GM21526 (cell line): ENCODE measurements at regions not wholly inside any gene's neighbourhood (a gene's known extent, or its start where the extent isn't known, plus 50 kb on each side); places are given as distances from the start of the nearest gene placed in this dataset.
"Not testable (repeated sequence)": the region's sequence is repeated elsewhere in the genome, so short reads cannot be mapped to it uniquely, and the experiment has no call there.

Experiments
- ATAC-seq: cut with Tn5 transposase; IDR thresholded peaks from one replicate; pipeline ENCODE4 v1.9.1; 2021; ENCODE audit warnings: moderate library complexity; ENCODE audit not compliant: unreplicated experiment, low FRiP score

DNA sequence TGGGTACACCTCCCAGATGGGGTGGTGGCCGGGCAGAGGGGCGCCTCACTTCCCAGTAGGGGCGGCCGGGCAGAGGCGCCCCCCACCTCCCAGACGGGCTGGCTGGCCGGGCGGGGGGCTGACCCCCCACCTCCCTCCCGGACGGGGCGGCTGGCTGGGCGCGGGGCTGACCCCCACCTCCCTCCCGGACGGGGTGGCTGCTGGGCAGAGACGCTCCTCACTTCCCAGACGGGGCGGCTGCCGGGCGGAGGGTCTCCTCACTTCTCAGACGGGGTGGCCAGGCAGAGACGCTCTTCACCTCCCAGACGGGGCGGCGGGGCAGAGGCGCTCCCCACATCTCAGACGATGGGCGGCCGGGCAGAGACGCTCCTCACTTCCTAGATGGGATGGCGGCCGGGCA lies 240.6 kb downstream of the IL20RB start:
- ATAC-seq = not testable (repeated sequence)

DNA sequence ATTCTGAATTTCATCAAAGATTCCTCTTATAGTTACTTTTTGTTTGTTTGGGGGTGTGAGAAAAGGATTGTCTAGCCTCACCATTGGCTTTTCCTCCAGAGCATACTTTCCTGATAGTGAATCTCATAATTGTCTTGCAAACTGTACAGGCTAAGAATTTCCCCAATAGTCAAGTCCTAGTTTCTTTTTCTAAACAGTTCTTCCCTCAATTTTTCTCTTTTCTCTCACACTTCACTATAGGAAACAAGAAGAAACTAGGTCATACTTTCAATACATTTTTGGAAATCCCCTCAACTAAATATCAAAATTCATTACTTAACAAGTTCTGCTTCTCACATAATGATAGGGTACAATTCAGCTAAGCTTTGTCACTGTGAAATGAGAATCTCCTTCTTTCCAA lies 241.9 kb downstream of the IL20RB start:
- ATAC-seq = no peak

- no peak for ATAC-seq
Measured at GRCh38 chr3:137201066-137201465, 243.3 kb downstream of the IL20RB start.

- ATAC-seq = no peak
Measured at GRCh38 chr3:137202941-137203340, 245.2 kb downstream of the IL20RB start.

- no peak for ATAC-seq
Measured at GRCh38 chr3:137204409-137204808, 246.6 kb downstream of the IL20RB start.

DNA sequence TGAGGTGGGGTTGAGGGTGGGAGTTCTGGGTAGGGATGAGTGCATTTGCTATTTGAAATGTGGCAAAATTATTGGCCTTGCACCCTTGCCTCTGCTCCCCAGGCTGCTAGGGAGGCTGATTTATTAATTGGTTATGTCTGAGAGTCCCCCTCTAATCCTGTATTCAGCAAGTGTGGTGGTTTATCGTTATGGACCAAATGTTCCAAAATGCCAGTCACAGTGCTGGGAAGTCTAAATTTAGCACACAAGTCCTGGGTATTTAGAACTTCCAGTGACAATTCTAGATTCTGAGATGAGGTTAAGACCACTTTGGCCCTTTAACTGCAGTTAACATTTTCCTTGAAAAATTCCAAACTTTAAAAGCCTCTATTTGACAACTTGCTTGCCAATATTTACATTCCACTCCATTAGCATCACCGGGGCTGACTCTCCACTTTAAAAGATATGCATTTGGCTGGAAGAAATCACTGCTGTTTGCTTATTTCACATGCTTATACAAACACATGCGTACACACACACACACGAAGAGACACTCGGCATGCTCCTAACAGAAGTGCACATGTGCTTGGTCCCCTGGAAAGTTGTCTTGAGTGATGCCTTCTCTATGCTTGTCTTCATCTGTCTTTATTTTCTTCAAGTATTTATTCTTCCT lies 247.7 kb downstream of the IL20RB start:
- ATAC-seq = no peak

GRCh38 chr3:137207616-137208015 lies 249.8 kb downstream of the IL20RB start:
- ATAC-seq = no peak

- no peak for ATAC-seq
Measured at GRCh38 chr3:137217733-137218132, 259.9 kb downstream of the IL20RB start.

GRCh38 chr3:137219801-137220445 lies 262.1 kb downstream of the IL20RB start:
- no peak for ATAC-seq

GRCh38 chr3:137222736-137223225 lies 265.0 kb downstream of the IL20RB start:
- no peak for ATAC-seq

GRCh38 chr3:137224464-137224863 lies 266.7 kb downstream of the IL20RB start:
- no peak for ATAC-seq

GRCh38 chr3:137242836-137243400 lies 285.1 kb downstream of the IL20RB start:
- ATAC-seq = no peak

- ATAC-seq = no peak
Measured at GRCh38 chr3:137246491-137246890, 288.7 kb downstream of the IL20RB start.

DNA sequence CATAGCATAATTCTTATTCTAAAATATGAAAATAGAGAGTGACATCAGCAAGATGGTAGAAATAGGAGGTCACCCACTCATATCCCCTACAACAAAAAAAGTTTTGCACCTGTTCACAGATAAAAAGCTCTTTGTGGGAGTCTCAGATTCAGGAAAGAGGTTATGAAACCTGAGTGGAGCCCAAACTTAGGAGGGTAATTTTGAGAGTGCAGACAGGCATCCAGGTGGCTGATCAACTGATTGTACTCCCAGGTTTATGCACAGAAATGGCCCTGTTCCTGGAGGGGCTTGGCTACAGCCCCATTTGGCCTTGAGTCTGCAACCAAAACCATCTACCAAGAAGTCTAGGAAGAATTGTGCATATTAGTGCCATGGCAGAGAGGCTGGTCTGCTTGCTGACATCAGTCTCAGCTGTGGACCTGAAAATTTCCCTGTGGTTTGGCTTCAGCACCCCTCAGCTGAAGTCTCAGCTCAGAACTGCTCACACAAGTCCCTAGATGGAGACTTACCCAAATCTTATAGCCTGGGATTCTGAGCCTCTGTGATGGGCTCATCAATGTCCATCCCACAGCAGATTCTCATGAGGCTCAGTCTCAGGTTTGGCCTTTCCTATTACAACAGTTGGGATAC lies 291.6 kb downstream of the IL20RB start:
- ATAC-seq = peak; percentile 86

GRCh38 chr3:137259089-137259488 lies 301.3 kb downstream of the IL20RB start:
- no peak for ATAC-seq

DNA sequence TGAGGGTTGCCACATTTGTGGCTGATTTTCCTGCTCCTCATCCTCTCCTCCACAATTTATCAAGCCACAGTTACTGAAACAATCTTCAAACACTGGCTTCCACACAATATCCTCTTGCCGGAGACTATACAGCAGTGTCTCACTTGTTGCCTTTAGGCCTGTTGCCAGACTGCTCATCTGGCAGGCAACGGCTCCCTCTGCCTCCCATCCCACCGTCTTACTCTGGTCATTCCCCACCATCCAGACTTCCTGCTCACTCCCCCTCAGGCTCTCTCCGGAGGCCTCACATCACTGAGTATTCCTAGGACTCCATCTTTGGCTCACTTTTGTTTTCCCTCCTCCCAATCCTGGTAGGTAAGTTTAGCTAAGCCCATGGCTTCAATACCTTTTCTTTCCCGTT lies 301.9 kb downstream of the IL20RB start:
- ATAC-seq = no peak

- ATAC-seq = no peak
Measured at GRCh38 chr3:137264071-137264820, 306.5 kb downstream of the IL20RB start.

DNA sequence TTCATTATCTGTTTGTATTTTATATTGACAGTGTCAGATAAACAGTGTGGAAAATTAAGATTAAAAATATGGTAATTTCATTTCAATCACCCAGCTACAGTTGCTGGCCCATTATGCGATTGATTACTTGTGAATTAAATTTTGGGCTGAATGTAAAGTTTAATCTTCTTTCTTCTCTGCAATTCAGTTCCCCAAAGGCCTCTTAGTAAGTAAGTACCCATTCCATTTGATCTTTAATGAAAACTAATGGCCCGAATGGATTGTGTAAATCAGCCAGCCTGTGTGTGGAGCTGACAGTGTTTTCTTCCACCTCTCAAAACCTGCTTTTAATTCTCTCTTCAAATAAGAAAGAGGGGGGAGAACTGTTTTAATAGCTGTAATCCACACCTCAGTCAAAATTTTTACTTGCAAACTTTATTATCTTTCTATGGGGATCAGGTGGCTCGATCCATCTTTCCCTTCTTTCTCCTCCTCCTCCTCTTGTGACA lies 307.1 kb downstream of the IL20RB start:
- ATAC-seq = no peak

DNA sequence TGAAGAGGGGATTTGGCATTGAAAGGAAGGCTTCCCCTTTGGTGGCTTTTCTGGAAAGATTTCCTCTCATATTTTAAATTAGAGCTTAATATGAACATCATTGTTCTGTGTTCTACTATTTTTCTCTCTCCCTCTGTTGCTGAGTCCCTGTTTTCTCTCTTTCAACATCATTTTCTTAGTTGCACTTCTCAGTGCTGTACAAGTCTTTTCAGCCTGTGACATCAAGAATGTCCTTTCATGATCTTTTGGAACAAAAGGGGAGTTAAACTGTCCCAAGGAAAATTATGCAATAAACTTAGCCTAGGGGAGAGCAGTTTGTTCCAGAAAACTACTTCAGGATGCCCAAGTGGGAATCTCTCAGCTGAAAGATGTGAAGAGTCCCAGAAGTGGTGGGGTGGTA lies 325.1 kb downstream of the IL20RB start:
- no peak for ATAC-seq

GRCh38 chr3:137285924-137286323 lies 328.1 kb downstream of the IL20RB start:
- ATAC-seq = no peak

- no peak for ATAC-seq
Measured at GRCh38 chr3:137293086-137293485, 335.3 kb downstream of the IL20RB start.
